NCI-H1930 (cell line): ENCODE measurements at regions not wholly inside any gene's neighbourhood (a gene's known extent, or its start where the extent isn't known, plus 50 kb on each side); places are given as distances from the start of the nearest gene placed in this dataset.
A peak's percentile ranks its signal among the peaks of the same experiment; 100 is the strongest.
"Not testable (repeated sequence)": the region's sequence is repeated elsewhere in the genome, so short reads cannot be mapped to it uniquely, and the experiment has no call there.

Experiments
- DNase-seq, 2 experiments: peaks; one replicate each; lab custom pipeline; 2025; lab: John Stamatoyannopoulos, UW

GRCh38 chrX:115968436-115969252, 201.9 kb upstream of the AGTR2 start:
- peak; percentile 69 to 81 for DNase-seq

GRCh38 chrX:115970718-115971117, 199.8 kb upstream of the AGTR2 start:
- DNase-seq: no peak

- no peak for DNase-seq
Observed at GRCh38 chrX:115972717-115973116, 197.8 kb upstream of the AGTR2 start.

GRCh38 chrX:115978068-115978467, 192.5 kb upstream of the AGTR2 start:
- no peak for DNase-seq

GRCh38 chrX:115983148-115983547, 187.4 kb upstream of the AGTR2 start:
- DNase-seq: not testable (repeated sequence)

- not testable (repeated sequence) for DNase-seq
Observed at GRCh38 chrX:115987464-115987863, 183.1 kb upstream of the AGTR2 start.

- DNase-seq: no peak
Observed at GRCh38 chrX:115988825-115989224, 181.7 kb upstream of the AGTR2 start.

GRCh38 chrX:115989686-115990085, 180.9 kb upstream of the AGTR2 start:
- DNase-seq: no peak

- no peak for DNase-seq
Observed at GRCh38 chrX:116009346-116009745, 161.2 kb upstream of the AGTR2 start.

GRCh38 chrX:116009861-116010710, 160.5 kb upstream of the AGTR2 start:
- no peak for DNase-seq

- DNase-seq: no peak
Observed at GRCh38 chrX:116010939-116011338, 159.6 kb upstream of the AGTR2 start.

- no peak for DNase-seq
Observed at GRCh38 chrX:116031331-116031730, 139.2 kb upstream of the AGTR2 start.
